ENCODE measurements at regions not wholly inside any gene's neighbourhood (a gene's known extent, or its start where the extent isn't known, plus 50 kb on each side); places are given as distances from the start of the nearest gene placed in this dataset.

GRCh38 chr4:22313976-22314375 is 201.9 kb downstream of the ADGRA3 start:
- no peak overlapping the region for H3K27ac Mint-ChIP-seq
- H3K4me1 Mint-ChIP-seq, result no peaks in the 10 kb centered on the region
- H3K9me3 Mint-ChIP-seq, result no peaks in the 10 kb centered on the region
- no peaks in the 10 kb centered on the region for H3K27me3 Mint-ChIP-seq (ENCODE audit: low read depth)
- TF ChIP-seq, protein P1, sequence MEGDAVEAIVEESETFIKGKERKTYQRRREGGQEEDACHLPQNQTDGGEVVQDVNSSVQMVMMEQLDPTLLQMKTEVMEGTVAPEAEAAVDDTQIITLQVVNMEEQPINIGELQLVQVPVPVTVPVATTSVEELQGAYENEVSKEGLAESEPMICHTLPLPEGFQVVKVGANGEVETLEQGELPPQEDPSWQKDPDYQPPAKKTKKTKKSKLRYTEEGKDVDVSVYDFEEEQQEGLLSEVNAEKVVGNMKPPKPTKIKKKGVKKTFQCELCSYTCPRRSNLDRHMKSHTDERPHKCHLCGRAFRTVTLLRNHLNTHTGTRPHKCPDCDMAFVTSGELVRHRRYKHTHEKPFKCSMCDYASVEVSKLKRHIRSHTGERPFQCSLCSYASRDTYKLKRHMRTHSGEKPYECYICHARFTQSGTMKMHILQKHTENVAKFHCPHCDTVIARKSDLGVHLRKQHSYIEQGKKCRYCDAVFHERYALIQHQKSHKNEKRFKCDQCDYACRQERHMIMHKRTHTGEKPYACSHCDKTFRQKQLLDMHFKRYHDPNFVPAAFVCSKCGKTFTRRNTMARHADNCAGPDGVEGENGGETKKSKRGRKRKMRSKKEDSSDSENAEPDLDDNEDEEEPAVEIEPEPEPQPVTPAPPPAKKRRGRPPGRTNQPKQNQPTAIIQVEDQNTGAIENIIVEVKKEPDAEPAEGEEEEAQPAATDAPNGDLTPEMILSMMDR (IDR thresholded peaks at IDR 0.05; ENCODE audit: unreplicated experiment), result no peak
- no peak overlapping the region for H3K4me3 Mint-ChIP-seq
- H3K36me3 Mint-ChIP-seq, result no peaks in the 10 kb centered on the region
- no peak for DNase-seq (ENCODE audit: low spot score in 2 of 2, unreplicated experiment in 2 of 2)

DNA sequence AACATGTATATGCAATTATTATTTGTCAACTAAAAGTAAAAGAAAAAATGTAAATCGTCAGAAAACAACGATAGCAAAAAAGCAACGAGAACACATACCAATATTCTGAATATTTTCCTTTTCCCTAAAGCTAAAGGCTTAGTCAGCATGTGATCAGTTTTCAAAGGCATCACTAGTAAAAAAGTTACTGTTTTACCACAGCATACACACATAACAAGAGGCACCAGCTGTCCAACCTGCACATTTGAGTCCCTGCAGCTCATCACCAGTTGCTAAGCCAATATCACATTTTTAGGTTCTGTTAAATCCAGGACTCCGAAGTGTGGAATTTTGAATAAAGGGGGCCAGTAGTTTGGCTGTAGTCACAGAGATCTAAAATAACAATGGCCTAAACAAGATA is 203.8 kb downstream of the ADGRA3 start:
- Mint-ChIP-seq H3K27ac (no peak overlapping the region), H3K4me3 (no peak overlapping the region), H3K4me1 (no peaks in the 10 kb centered on the region), H3K27me3 (ENCODE audit: low read depth) (no peaks in the 10 kb centered on the region), H3K36me3 (no peaks in the 10 kb centered on the region), H3K9me3 (no peaks in the 10 kb centered on the region)
- TF ChIP-seq, protein P1 (IDR thresholded peaks at IDR 0.05; ENCODE audit: unreplicated experiment), result no peak
- no peak for DNase-seq (ENCODE audit: low spot score in 2 of 2, unreplicated experiment in 2 of 2)

- H3K36me3 Mint-ChIP-seq, result peaks cover 2% of the 10 kb centered on the region
- no peaks in the 10 kb centered on the region for H3K27me3 Mint-ChIP-seq (ENCODE audit: low read depth)
- H3K4me3 Mint-ChIP-seq, result no peak overlapping the region
- H3K9me3 Mint-ChIP-seq, result peaks cover 41% of the 10 kb centered on the region
- DNase-seq (ENCODE audit: low spot score in 2 of 2, unreplicated experiment in 2 of 2), result no peak
- no peaks in the 10 kb centered on the region for H3K4me1 Mint-ChIP-seq
- TF ChIP-seq, protein P1 (IDR thresholded peaks at IDR 0.05; ENCODE audit: unreplicated experiment), result no peak
- H3K27ac Mint-ChIP-seq, result no peak overlapping the region
Observed at GRCh38 chr4:22301253-22301652, 214.6 kb downstream of the ADGRA3 start.

DNA sequence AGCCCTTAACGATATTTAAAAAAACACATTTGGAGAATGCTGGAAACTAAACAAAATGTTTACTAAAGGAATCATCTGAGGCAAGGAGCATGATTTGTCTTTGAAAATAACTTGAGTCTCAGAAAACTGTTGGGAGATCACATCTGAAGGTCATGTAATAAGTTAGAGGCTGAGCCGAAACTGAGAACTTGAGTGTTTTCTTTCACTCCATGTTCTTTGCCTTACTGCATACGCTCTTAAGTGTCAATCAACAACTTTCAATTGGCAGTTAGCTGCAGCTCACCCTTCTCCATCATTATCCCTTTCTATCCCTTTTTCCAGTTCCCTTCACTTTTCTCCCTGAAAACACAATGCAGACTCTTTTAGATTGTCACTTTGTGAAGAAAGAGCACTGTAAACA is 216.2 kb downstream of the ADGRA3 start:
- DNase-seq (ENCODE audit: low spot score in 2 of 2, unreplicated experiment in 2 of 2), result no peak
- no peaks in the 10 kb centered on the region for H3K27me3 Mint-ChIP-seq (ENCODE audit: low read depth)
- no peaks in the 10 kb centered on the region for H3K4me1 Mint-ChIP-seq
- H3K4me3 Mint-ChIP-seq, result no peak overlapping the region
- H3K27ac Mint-ChIP-seq, result no peak overlapping the region
- TF ChIP-seq, protein P1 (IDR thresholded peaks at IDR 0.05; ENCODE audit: unreplicated experiment), result no peak
- peaks cover 2% of the 10 kb centered on the region for H3K36me3 Mint-ChIP-seq
- peaks cover 27% of the 10 kb centered on the region for H3K9me3 Mint-ChIP-seq

DNA sequence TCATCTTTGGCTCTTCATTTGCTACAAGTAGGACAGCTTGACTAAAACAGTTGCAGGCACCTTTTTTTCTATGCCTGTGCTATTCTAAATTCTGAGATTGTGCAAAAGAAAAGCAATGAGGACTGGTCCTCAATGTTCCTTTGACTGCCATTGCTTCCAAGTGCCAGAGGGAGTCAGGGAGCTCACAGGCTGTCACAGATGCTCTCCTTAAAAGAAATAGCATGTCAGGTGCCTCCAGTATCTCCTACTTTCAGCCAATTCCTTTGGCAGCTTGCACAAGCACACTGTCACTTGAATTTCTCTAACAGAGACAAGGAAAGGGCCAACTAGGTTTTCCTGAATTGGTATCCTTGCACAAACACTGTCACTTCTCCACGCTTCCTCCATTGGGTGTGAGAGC is 228.2 kb downstream of the ADGRA3 start:
- Mint-ChIP-seq H3K4me3 (no peak overlapping the region), H3K27me3 (ENCODE audit: low read depth) (peaks cover 5% of the 10 kb centered on the region), H3K4me1 (no peaks in the 10 kb centered on the region), H3K27ac (no peak overlapping the region), H3K9me3 (peaks cover 9% of the 10 kb centered on the region), H3K36me3 (no peaks in the 10 kb centered on the region)
- DNase-seq (ENCODE audit: low spot score in 2 of 2, unreplicated experiment in 2 of 2), result no peak
- TF ChIP-seq, protein P1 (IDR thresholded peaks at IDR 0.05; ENCODE audit: unreplicated experiment), result no peak

Measured in mesothelial cell of epicardium (in vitro differentiated cells).